ENCODE measurements at regions not wholly inside any gene's neighbourhood (a gene's known extent, or its start where the extent isn't known, plus 50 kb on each side); places are given as distances from the start of the nearest gene placed in this dataset.

DNA sequence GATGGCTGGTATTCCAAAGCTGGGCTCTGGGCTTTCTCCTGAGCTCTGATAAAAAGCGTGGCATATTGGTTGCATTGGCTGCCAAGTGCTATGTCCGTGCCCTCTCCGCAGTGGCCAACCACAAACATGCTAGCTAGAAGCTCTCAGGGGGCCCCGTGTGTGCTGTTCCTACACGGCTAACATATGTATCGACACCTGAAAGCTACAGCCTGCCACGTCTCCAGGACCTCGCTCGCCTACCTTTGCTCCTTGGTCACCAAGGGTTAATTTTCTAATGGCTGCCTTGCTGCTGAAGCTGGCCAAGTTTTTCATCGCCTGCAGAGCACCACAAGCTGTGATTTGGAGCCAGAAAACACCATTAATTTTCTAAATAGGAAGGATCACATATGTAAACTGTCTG, 888.4 kb downstream of the BCL11A start:
- TF ChIP-seq EP300 (IDR thresholded peaks at IDR 0.05; ENCODE audit: borderline replicate concordance in 1 of 2, low read depth in 2 of 2, low read length in 2 of 2) (no peak), EZH2 (IDR thresholded peaks at IDR 0.05; ENCODE audit: low read depth, low read length, severe bottlenecking) (no peak), SRF (IDR thresholded peaks at IDR 0.05; ENCODE audit: low read depth, low read length) (no peak), SIN3A (conservative IDR thresholded peaks at IDR 0.05 in 1 of 2, IDR thresholded peaks at IDR 0.05 in 1 of 2; ENCODE audit: low read depth in 1 of 2, low read length in 2 of 2) (no peak), POLR2A (IDR thresholded peaks at IDR 0.05; ENCODE audit: control extremely low read depth in 1 of 2, low read depth in 2 of 2, low read length in 2 of 2) (no peak), CHD1 (IDR thresholded peaks at IDR 0.05; ENCODE audit: low read depth, low read length) (no peak), RFX5 (IDR thresholded peaks at IDR 0.05; ENCODE audit: borderline replicate concordance, low read depth, low read length) (no peak), POU5F1 (IDR thresholded peaks at IDR 0.05; ENCODE audit: low read depth, low read length) (no peak), EGR1 (IDR thresholded peaks at IDR 0.05; ENCODE audit: borderline replicate concordance, low read depth, low read length) (no peak), MAFK (IDR thresholded peaks at IDR 0.05; ENCODE audit: low read depth, low read length) (no peak)
- TF ChIP-seq, protein P1, sequence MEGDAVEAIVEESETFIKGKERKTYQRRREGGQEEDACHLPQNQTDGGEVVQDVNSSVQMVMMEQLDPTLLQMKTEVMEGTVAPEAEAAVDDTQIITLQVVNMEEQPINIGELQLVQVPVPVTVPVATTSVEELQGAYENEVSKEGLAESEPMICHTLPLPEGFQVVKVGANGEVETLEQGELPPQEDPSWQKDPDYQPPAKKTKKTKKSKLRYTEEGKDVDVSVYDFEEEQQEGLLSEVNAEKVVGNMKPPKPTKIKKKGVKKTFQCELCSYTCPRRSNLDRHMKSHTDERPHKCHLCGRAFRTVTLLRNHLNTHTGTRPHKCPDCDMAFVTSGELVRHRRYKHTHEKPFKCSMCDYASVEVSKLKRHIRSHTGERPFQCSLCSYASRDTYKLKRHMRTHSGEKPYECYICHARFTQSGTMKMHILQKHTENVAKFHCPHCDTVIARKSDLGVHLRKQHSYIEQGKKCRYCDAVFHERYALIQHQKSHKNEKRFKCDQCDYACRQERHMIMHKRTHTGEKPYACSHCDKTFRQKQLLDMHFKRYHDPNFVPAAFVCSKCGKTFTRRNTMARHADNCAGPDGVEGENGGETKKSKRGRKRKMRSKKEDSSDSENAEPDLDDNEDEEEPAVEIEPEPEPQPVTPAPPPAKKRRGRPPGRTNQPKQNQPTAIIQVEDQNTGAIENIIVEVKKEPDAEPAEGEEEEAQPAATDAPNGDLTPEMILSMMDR (IDR thresholded peaks at IDR 0.05; ENCODE audit: control extremely low read depth in 1 of 3, insufficient read depth in 1 of 3, low read depth in 1 of 3, low read length in 3 of 3): no peak
- TF ChIP-seq, protein P2, sequence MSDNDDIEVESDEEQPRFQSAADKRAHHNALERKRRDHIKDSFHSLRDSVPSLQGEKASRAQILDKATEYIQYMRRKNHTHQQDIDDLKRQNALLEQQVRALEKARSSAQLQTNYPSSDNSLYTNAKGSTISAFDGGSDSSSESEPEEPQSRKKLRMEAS (IDR thresholded peaks at IDR 0.05): no peak
- TF ChIP-seq, protein P3, sequence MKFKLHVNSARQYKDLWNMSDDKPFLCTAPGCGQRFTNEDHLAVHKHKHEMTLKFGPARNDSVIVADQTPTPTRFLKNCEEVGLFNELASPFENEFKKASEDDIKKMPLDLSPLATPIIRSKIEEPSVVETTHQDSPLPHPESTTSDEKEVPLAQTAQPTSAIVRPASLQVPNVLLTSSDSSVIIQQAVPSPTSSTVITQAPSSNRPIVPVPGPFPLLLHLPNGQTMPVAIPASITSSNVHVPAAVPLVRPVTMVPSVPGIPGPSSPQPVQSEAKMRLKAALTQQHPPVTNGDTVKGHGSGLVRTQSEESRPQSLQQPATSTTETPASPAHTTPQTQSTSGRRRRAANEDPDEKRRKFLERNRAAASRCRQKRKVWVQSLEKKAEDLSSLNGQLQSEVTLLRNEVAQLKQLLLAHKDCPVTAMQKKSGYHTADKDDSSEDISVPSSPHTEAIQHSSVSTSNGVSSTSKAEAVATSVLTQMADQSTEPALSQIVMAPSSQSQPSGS (IDR thresholded peaks at IDR 0.05; ENCODE audit: low read length): no peak
